ENCODE measurements at regions not wholly inside any gene's neighbourhood (a gene's known extent, or its start where the extent isn't known, plus 50 kb on each side); places are given as distances from the start of the nearest gene placed in this dataset.

DNA sequence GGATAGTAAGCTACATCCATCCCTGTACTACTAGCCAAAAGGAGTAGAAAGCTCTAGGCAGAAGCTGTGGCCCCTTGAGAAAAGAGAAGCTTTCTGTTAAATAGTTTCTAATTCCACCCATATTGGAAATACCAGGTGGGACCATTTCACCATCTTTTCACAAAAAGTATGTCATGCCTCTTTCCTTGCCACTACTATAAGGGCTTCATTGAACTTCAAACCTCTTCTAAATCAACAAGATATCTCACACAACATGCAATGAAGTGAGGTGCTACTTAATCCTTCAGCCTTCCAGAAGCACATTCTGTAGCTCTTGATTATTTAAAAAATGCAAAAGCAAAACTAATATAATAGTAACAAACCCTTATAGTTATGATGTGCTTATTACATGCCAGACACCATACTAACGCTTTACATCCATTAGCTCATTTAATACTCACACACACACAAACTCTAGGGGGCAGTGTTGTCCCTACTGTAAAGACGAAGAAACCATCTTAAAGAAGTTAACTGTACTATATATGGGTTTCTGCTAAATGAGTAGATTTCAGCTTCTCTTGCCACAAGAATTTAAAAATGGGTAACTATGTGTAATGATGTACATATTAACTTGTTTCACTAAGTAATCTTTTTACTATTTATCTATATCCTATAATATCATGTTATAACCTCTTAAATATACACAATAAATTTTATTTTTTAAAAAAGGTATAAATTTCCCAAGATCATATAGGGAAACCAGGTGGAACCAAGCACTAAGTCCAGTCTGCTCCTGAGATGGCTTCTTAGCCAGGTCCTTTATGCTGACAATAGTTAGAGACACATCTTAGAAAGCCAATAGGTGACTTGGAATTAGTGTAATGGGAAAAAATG is 124.4 kb downstream of the RPS29 start:
- POLR2A ChIA-PET = interaction anchor here (1.0 to 1.5 kb wide), 3 partner anchors 125 to 306 kb away, joined by 4 read pairs; partner anchors contain the start of genes KLHDC2, MGAT2, RPL36AL and RPS29
- ATAC-seq = peak; percentile 88 to 95
- Mint-ChIP-seq H3K4me3 (no peak overlapping the region), H3K27ac (no peak overlapping the region), H3K9me3 (no peaks in the 10 kb centered on the region), H3K4me1 (no peaks in the 10 kb centered on the region), H3K36me3 (no peaks in the 10 kb centered on the region), H3K27me3 (peaks cover 0 to 6% (median 5%) of the 10 kb centered on the region in 5 donors)
- DNase-seq = peak; percentile 18 to 84 (median 56)

DNA sequence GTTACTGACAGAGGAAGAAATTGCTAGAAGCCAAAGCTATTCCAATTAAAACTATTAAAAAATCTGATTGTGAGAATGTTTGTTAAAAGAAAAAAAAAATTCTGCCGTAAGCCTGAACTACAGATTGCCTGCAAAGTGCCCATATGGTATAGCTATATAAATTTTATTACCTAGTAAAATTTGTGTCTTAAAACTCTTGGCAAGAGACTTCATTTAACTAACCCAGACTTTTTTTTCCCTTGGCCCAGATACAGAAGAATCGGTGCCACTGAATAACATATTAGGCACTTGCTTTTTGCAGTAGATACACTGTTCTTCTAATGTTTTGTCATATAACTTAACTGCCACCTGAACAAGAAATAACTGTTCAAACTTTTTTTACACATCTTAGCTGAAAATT is 125.5 kb downstream of the RPS29 start:
- no peak overlapping the region for H3K4me3 Mint-ChIP-seq

GRCh38 chr14:49456589-49456988 is 129.6 kb downstream of the RPS29 start:
- peaks cover 0 to 10% (median 5%) of the 10 kb centered on the region in 5 donors for H3K27me3 Mint-ChIP-seq
- H3K9me3 Mint-ChIP-seq = no peaks in the 10 kb centered on the region
- no peak for ATAC-seq
- DNase-seq = no peak
- no peaks in the 10 kb centered on the region for H3K36me3 Mint-ChIP-seq
- no peaks in the 10 kb centered on the region for H3K4me1 Mint-ChIP-seq
- no peak overlapping the region for H3K4me3 Mint-ChIP-seq
- H3K27ac Mint-ChIP-seq = no peak overlapping the region
- POLR2A ChIA-PET = no interaction called here

More for the DNA sequence above, 125.5 kb downstream of the RPS29 start:
- ATAC-seq = no peak
- Mint-ChIP-seq H3K9me3 (no peaks in the 10 kb centered on the region), H3K4me1 (no peaks in the 10 kb centered on the region), H3K27me3 (peaks cover 0 to 5% (median 0%) of the 10 kb centered on the region in 5 donors), H3K36me3 (no peaks in the 10 kb centered on the region), H3K27ac (no peak overlapping the region)
- no peak for DNase-seq
- POLR2A ChIA-PET = no interaction called here

DNA sequence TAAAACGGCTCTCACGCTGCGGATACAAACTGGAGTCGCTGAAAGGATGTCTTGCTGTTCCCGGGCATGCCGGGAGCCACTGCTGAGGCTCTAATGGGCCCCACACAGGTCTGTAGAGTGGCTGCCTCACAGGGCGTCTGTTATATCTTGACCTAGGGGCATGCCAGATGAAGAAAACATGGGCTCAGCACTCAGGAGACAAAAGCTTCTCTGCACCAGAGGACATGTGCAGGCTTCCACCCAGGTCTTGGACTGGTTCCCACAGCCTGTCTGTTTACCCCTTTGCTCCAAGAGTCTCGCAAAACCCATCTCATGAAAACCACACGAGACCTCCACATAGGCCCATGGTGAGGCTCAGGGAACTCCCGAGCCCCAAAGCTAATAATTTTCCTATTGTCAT is 134.2 kb downstream of the RPS29 start:
- H3K36me3 Mint-ChIP-seq = peaks cover 0 to 5% (median 5%) of the 10 kb centered on the region in 3 donors
- H3K9me3 Mint-ChIP-seq = peaks cover 0 to 9% (median 4%) of the 10 kb centered on the region in 9 donors
- no peak for ATAC-seq
- no peak for DNase-seq
- POLR2A ChIA-PET = no interaction called here
- no peak overlapping the region for H3K4me3 Mint-ChIP-seq
- no peaks in the 10 kb centered on the region for H3K4me1 Mint-ChIP-seq
- no peak overlapping the region for H3K27ac Mint-ChIP-seq
- H3K27me3 Mint-ChIP-seq = peaks cover 0 to 18% (median 10%) of the 10 kb centered on the region in 5 donors

GRCh38 chr14:49449749-49450148 is 136.4 kb downstream of the RPS29 start:
- H3K27me3 Mint-ChIP-seq = peaks cover 0 to 18% (median 11%) of the 10 kb centered on the region in 5 donors
- H3K4me1 Mint-ChIP-seq = no peaks in the 10 kb centered on the region
- peaks cover 0 to 9% (median 4%) of the 10 kb centered on the region in 9 donors for H3K9me3 Mint-ChIP-seq
- no peak overlapping the region for H3K27ac Mint-ChIP-seq
- ATAC-seq (no peak), DNase-seq (no peak)
- POLR2A ChIA-PET = no interaction called here
- peaks cover 0 to 5% (median 5%) of the 10 kb centered on the region in 3 donors for H3K36me3 Mint-ChIP-seq
- H3K4me3 Mint-ChIP-seq = no peak overlapping the region

- DNase-seq (no peak), ATAC-seq (no peak)
- H3K4me1 Mint-ChIP-seq = no peaks in the 10 kb centered on the region
- H3K27me3 Mint-ChIP-seq = peaks cover 0 to 15% (median 9%) of the 10 kb centered on the region in 5 donors
- POLR2A ChIA-PET = no interaction called here
- peaks cover 0 to 9% (median 4%) of the 10 kb centered on the region in 9 donors for H3K9me3 Mint-ChIP-seq
- no peak overlapping the region for H3K4me3 Mint-ChIP-seq
- no peak overlapping the region for H3K27ac Mint-ChIP-seq
- peaks cover 0 to 5% (median 5%) of the 10 kb centered on the region in 3 donors for H3K36me3 Mint-ChIP-seq
Measured at GRCh38 chr14:49447540-49448107, 138.6 kb downstream of the RPS29 start.

GRCh38 chr14:49446801-49447200 is 139.4 kb downstream of the RPS29 start:
- H3K27me3 Mint-ChIP-seq = peaks cover 0 to 14% (median 12%) of the 10 kb centered on the region in 5 donors
- ATAC-seq = no peak
- no peak overlapping the region for H3K4me3 Mint-ChIP-seq
- no peak for DNase-seq
- POLR2A ChIA-PET = no interaction called here
- no peaks in the 10 kb centered on the region for H3K4me1 Mint-ChIP-seq
- H3K27ac Mint-ChIP-seq = no peak overlapping the region
- peaks cover 0 to 5% (median 5%) of the 10 kb centered on the region in 3 donors for H3K36me3 Mint-ChIP-seq
- peaks cover 0 to 9% (median 4%) of the 10 kb centered on the region in 9 donors for H3K9me3 Mint-ChIP-seq

DNA sequence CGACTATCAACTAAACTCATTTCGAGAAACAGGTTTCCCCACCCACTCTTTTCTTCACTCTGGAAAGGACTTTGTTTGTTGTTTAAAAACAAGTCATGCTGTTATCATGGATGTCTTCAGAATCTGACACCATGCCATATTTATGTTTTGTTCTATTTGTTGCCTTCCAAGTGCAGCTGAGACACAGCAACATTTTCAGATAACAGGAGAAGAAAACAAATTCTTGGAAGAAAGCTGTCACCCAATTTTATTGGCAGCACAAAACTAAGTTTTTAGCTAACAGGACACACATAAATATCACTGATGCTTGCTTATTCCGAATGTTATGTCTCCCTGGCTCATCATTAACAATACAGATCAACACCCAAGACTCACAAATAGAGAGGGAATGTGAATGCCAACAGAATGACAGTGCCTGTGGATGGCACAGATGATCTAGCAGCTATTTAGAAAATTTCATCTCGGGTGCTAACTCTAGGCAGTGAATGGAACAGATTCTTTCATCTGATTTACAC is 147.9 kb downstream of the RPS29 start:
- DNase-seq (no peak), ATAC-seq (no peak)
- Mint-ChIP-seq H3K27ac (no peak overlapping the region), H3K4me3 (no peak overlapping the region), H3K9me3 (peaks cover 4 to 20% (median 10%) of the 10 kb centered on the region in 9 donors), H3K4me1 (peaks cover 0 to 2% (median 0%) of the 10 kb centered on the region in 4 donors), H3K36me3 (peaks cover 0 to 5% (median 0%) of the 10 kb centered on the region in 3 donors), H3K27me3 (peaks cover 5 to 25% (median 7%) of the 10 kb centered on the region in 5 donors)
- POLR2A ChIA-PET = no interaction called here

- Mint-ChIP-seq H3K36me3 (peaks cover 2 to 35% (median 14%) of the 10 kb centered on the region in 3 donors), H3K4me3 (no peak overlapping the region), H3K27me3 (peaks cover 6 to 47% (median 32%) of the 10 kb centered on the region in 5 donors), H3K9me3 (peaks cover 12 to 40% (median 32%) of the 10 kb centered on the region in 9 donors), H3K4me1 (no peaks in the 10 kb centered on the region), H3K27ac (no peak overlapping the region)
- POLR2A ChIA-PET = no interaction called here
- DNase-seq (no peak), ATAC-seq (no peak)
Measured at GRCh38 chr14:49428076-49428475, 158.1 kb downstream of the RPS29 start.

DNA sequence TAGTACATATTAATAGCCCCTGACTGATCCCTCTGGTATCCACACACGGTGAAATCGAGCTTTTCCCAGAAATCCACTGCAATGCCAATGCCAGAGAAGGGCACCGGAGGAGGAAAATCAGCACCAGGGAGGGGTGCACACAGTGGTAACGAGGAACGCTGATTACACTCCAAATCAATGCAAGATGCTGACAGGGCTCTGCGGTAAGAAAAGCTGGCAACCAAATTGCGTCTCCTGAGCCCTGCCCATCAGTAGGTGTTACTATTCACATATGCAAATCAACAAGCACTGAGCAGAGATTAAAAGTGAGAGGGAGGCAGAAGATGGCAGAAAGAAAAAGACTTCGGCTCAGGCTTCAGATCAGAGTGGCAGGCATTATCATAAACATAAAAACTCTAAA is 159.1 kb downstream of the RPS29 start:
- H3K36me3 Mint-ChIP-seq = peaks cover 2 to 25% (median 8%) of the 10 kb centered on the region in 3 donors
- POLR2A ChIA-PET = no interaction called here
- no peak for ATAC-seq
- H3K27me3 Mint-ChIP-seq = peaks cover 6 to 39% (median 30%) of the 10 kb centered on the region in 5 donors
- no peak overlapping the region for H3K4me3 Mint-ChIP-seq
- H3K4me1 Mint-ChIP-seq = no peaks in the 10 kb centered on the region
- no peak for DNase-seq
- no peak overlapping the region for H3K27ac Mint-ChIP-seq
- peaks cover 5 to 30% (median 22%) of the 10 kb centered on the region in 9 donors for H3K9me3 Mint-ChIP-seq

GRCh38 chr14:49425921-49426320 is 160.3 kb downstream of the RPS29 start:
- DNase-seq (no peak), ATAC-seq (no peak)
- Mint-ChIP-seq H3K36me3 (peaks cover 2 to 13% (median 4%) of the 10 kb centered on the region in 3 donors), H3K27ac (no peak overlapping the region), H3K4me1 (no peaks in the 10 kb centered on the region), H3K9me3 (peaks cover 0 to 18% (median 13%) of the 10 kb centered on the region in 9 donors), H3K4me3 (no peak overlapping the region), H3K27me3 (peaks cover 7 to 39% (median 30%) of the 10 kb centered on the region in 5 donors)
- POLR2A ChIA-PET = no interaction called here

DNA sequence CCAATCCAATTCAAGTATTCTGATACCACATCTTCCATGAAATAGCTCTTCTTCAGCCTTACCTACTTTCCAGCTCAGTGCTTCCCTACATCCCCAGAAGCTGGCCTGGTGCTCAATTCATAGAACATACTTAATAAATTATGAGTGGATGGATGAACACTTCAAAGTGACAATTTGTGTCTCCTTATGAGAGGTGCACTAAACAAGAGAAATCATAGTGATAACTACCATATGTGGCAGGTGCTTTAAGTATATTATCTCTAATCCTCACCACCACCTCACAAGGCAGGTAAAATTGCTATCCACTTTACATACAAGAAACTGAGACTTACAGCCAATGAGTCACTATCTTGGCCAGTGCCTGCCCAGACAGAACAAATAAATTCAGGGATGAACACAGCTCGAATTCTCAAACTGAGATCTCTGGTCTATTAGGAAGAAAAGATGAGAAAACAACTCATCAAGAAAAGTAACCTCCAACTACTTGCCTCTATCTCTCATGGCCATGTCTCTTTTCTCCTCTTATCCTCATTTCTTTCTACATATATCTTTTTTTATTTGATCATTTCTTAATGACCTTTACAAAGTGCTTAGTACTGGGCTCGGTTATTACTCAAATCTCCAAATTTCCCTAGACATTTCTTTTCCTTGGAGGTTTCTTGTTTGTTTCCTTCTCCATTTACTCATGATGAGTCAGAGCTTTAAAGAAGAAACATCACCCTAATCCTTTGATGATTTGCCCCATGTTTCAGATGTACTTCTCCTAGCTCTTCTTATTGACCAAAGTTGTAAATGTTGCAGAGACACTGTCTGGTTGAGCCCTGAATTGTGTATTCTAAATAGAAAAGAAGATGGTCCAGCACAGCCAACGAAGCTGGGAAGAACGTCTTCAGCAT is 161.5 kb downstream of the RPS29 start:
- POLR2A ChIA-PET = no interaction called here
- Mint-ChIP-seq H3K27me3 (peaks cover 15 to 52% (median 28%) of the 10 kb centered on the region in 5 donors), H3K36me3 (peaks cover 0 to under 1% (median 0%) of the 10 kb centered on the region in 3 donors), H3K4me3 (no peak overlapping the region), H3K27ac (no peak overlapping the region), H3K4me1 (no peaks in the 10 kb centered on the region), H3K9me3 (peaks cover 0 to 6% (median under 1%) of the 10 kb centered on the region in 9 donors)
- ATAC-seq (no peak), DNase-seq (no peak)

All from naive thymus-derived CD8-positive, alpha-beta T cell (primary cell).